GM23338 (cell line): ENCODE measurements at regions not wholly inside any gene's neighbourhood (a gene's known extent, or its start where the extent isn't known, plus 50 kb on each side); places are given as distances from the start of the nearest gene placed in this dataset.

ENCODE experiments used
- CREB1 ChIP-seq: fragments of 250-450 bp; sonication (Bioruptor Pico); IDR thresholded peaks from 2 replicates; pipeline ENCODE4 v1.5.0; 2020; ENCODE audit warnings: low read depth, mild to moderate bottlenecking, moderate library complexity
- CTCF ChIP-seq, 2 experiments: fragments of 200-600 bp in 1 of 2; sonication (generic) in 1 of 2; conservative IDR thresholded peaks; 2 replicates each; pipeline versions ENCODE4 v1.5.1 to v1.6.1; 2016 to 2017; ENCODE audit warnings: antibody characterized with exemption in 2 of 2, low read depth in 2 of 2, mild to moderate bottlenecking in 2 of 2, moderate library complexity in 1 of 2
- ETS1 ChIP-seq: IDR thresholded peaks from 2 replicates; pipeline ENCODE4 v1.6.1; 2016; ENCODE audit warnings: antibody characterized with exemption
- EZH2 ChIP-seq: fragments of 200-600 bp; sonication (generic); IDR thresholded peaks from one replicate; pipeline ENCODE4 v1.8.0; 2017; ENCODE audit warnings: antibody characterized with exemption, mild to moderate bottlenecking, low read depth; ENCODE audit not compliant: unreplicated experiment
- EZH2phosphoT487 ChIP-seq: fragments of 200-600 bp; sonication (generic); IDR thresholded peaks from one replicate; pipeline ENCODE4 v1.8.1; 2018; ENCODE audit warnings: antibody characterized with exemption; ENCODE audit not compliant: unreplicated experiment
- JUNB ChIP-seq: IDR thresholded peaks from one replicate; pipeline ENCODE4 v1.6.1; 2016; ENCODE audit warnings: antibody characterized with exemption; ENCODE audit not compliant: unreplicated experiment
- NANOG ChIP-seq: IDR thresholded peaks from 2 replicates; pipeline ENCODE4 v1.6.1; 2016; ENCODE audit warnings: antibody characterized with exemption, borderline replicate concordance
- POLR2AphosphoS5 ChIP-seq: IDR thresholded peaks from 2 replicates; pipeline ENCODE4 v1.6.1; 2016; ENCODE audit warnings: antibody characterized with exemption, low read depth
- REST ChIP-seq: IDR thresholded peaks from one replicate; pipeline ENCODE4 v1.6.1; 2018; ENCODE audit warnings: antibody characterized with exemption; ENCODE audit not compliant: unreplicated experiment
- ZNF114 ChIP-seq: fragments of 250-450 bp; sonication (Bioruptor Pico); IDR thresholded peaks from 2 replicates; pipeline ENCODE4 v1.5.0; 2020; ENCODE audit warnings: mild to moderate bottlenecking, moderate library complexity
- ZNF462 ChIP-seq: fragments of 250-450 bp; sonication (Bioruptor Pico); IDR thresholded peaks from 2 replicates; pipeline ENCODE4 v1.5.0; 2020; ENCODE audit warnings: mild to moderate bottlenecking, moderate library complexity

- TF ChIP-seq EZH2phosphoT487 (no peak), CTCF (conservative IDR thresholded peaks at IDR 0.05; ENCODE audit: low read depth in 2 of 2) (no peak), EZH2 (no peak), POLR2AphosphoS5 (no peak), REST (no peak), JUNB (no peak), ZNF462 (no peak), CREB1 (CRISPR knock-in tag) (no peak), ZNF114 (CRISPR knock-in tag) (no peak), ETS1 (no peak), NANOG (no peak)
Measured at GRCh38 chr9:119522381-119522780, 153.1 kb upstream of the BRINP1 start.
